Heart right ventricle (tissue), 16 donors: ENCODE measurements at regions not wholly inside any gene's neighbourhood (a gene's known extent, or its start where the extent isn't known, plus 50 kb on each side); places are given as distances from the start of the nearest gene placed in this dataset.

Experiments
- ATAC-seq, 8 donors: fragments of 200-7000 bp; cut with Tn5 transposase; one replicate each; pipeline ENCODE4 v1.9.1; 2020; ENCODE audit warnings: mild to moderate bottlenecking in 8 of 8, moderate library complexity in 8 of 8, moderate number of reproducible peaks in 1 of 8
- DNase-seq, 2 donors: peaks; one replicate each; pipeline ENCODE4 v3.0.0-alpha.2; 2020
- H3K27ac ChIP-seq, 10 donors: fragments of 200-600 bp; sonication (generic) in 2 of 10; one replicate each; pipeline versions ENCODE4 v1.5.0 to v1.8.0; 2020 to 2022; ENCODE audit warnings: mild to moderate bottlenecking in 3 of 10
- H3K27me3 ChIP-seq, 7 donors: fragments of 200-600 bp; one replicate each; pipeline ENCODE4 v1.8.0; 2021 to 2022; ENCODE audit warnings: mild to moderate bottlenecking in 2 of 7
- H3K36me3 ChIP-seq, 9 donors: fragments of 200-600 bp; sonication (generic) in 1 of 9; one replicate each; pipeline versions ENCODE4 v1.5.0 to v1.8.0; 2020 to 2022; ENCODE audit warnings: mild to moderate bottlenecking in 2 of 9
- H3K4me1 ChIP-seq, 9 donors: fragments of 200-600 bp; sonication (generic) in 1 of 9; one replicate each; pipeline versions ENCODE4 v1.5.0 to v1.8.0; 2020 to 2022; ENCODE audit warnings: mild to moderate bottlenecking in 4 of 9
- H3K4me3 ChIP-seq, 10 donors: fragments of 200-600 bp; sonication (generic) in 2 of 10; one replicate each; pipeline versions ENCODE4 v1.5.0 to v1.8.0; 2020 to 2022; ENCODE audit warnings: mild to moderate bottlenecking in 7 of 10, moderate library complexity in 2 of 10
- H3K9me3 ChIP-seq, 11 donors: fragments of 200-600 bp in 10 of 11; sonication (generic) in 2 of 11; one replicate each; pipeline versions ENCODE4 v1.5.0 to v1.8.0; 2013 to 2022; ENCODE audit warnings: mild to moderate bottlenecking in 2 of 11, control low read depth in 1 of 11, moderate library complexity in 1 of 11
- CTCF ChIP-seq, 9 donors: fragments of 200-600 bp; sonication (generic) in 2 of 9; IDR thresholded peaks; one replicate each; pipeline versions ENCODE4 v1.5.0 to v1.8.0; 2021 to 2022; ENCODE audit warnings: antibody characterized with exemption in 9 of 9, mild to moderate bottlenecking in 5 of 9, moderate library complexity in 1 of 9
- whole genome bisulfite sequencing, 2 donors: extraction: QIAGEN DNeasy Blood & Tissue Kit; methylation state at CpG; one replicate each; pipeline ENCODE4 v1.1.7; 2013; ENCODE audit warnings: inconsistent platforms in 1 of 2; 5-methylcytosine and 5-hydroxymethylcytosine counted together
- intact Hi-C, 10 donors: fragments of 100-400 bp; cut with DNase I; formaldehyde crosslinking; loops; one replicate each; pipeline versions ENCODE4 v1.11.1 to v1.14.2; 2022
- donor health status: Arrhythmogenic right ventricular cardiomyopathy.
- donor health status: ischemic (EF 13 %, LVEDD 7.1; RV severe dilation, severe dysfunction).
- donor health status: healthy with polysubstance abuse.
- donor health status: DM: no; HTN: yes; CAD: no.
- donor health status: DM: no; HTN: no; CAD: no.
- donor health status: ischemic (EF 25% LVEDD 6.9; RV normal size, moderate dysfunction).
- donor health status: ischemic (EF 25% LVEDD 5.7; RV mildly dilated, moderate dysfunction).
- donor health status: healthy.
- donor health status: DM: yes; HTN: yes; CAD: no.
- donor health status: Ischemic cardiomyopathy.
- donor health status: ischemic (EF 35%, LVEDD 5.7; RV mildly dilated, moderate dysfunction).
- donor health status: nonischemic (EF 11% LVEDD 7.7; RV severe dilation, severe dysfunction).
- donor health status: DM: yes; HTN: yes; CAD: no.
- donor health status: PGD.
- donor health status: ischemic (EF 29% LVEDD 5.4; RV normal size, mild dysfunction).
- donor health status: nonischemic (EF 23%, LVEDD 6.1; RV moderate dilation, normal function).

- H3K4me3 ChIP-seq, result no peak overlapping the region
- intact Hi-C loops, result loop anchor here in 1 of 10 donors (5.0 kb wide), 1 partner anchor 940 kb away; no protein-coding TSS in a partner anchor
- 93 to 94% methylated on average over 4 of the region's 4 CpGs for WGBS, 2 donors
- ATAC-seq, result no peak
- no peak for TF ChIP-seq CTCF (IDR thresholded peaks at IDR 0.05)
- no peaks in the 10 kb centered on the region for H3K9me3 ChIP-seq
- H3K36me3 ChIP-seq, result no peaks in the 10 kb centered on the region
- H3K27me3 ChIP-seq, result no peaks in the 10 kb centered on the region
- no peak overlapping the region for H3K27ac ChIP-seq
- no peaks in the 10 kb centered on the region for H3K4me1 ChIP-seq
- no peak for DNase-seq
Measured at GRCh38 chr13:30552567-30552966, 65.2 kb upstream of the USPL1 start.

- WGBS, 2 donors, result 48 to 65% methylated on average over 4 of the region's 4 CpGs
- no peak for ATAC-seq
Measured at GRCh38 chr13:30559274-30559673, 58.4 kb upstream of the USPL1 start.

GRCh38 chr13:30560212-30560611 is 57.5 kb upstream of the USPL1 start:
- H3K36me3 ChIP-seq, result no peaks in the 10 kb centered on the region
- intact Hi-C loops, result loop anchor here in 2 of 10 donors (10.0 kb wide), 1 partner anchor 85 kb away; no protein-coding TSS in a partner anchor
- 87 to 92% methylated on average over 6 of the region's 6 CpGs for WGBS, 2 donors
- H3K9me3 ChIP-seq, result no peaks in the 10 kb centered on the region
- H3K27ac ChIP-seq, result no peak overlapping the region
- no peak for ATAC-seq
- H3K27me3 ChIP-seq, result no peaks in the 10 kb centered on the region
- H3K4me3 ChIP-seq, result no peak overlapping the region
- no peaks in the 10 kb centered on the region for H3K4me1 ChIP-seq
- no peak for TF ChIP-seq CTCF (IDR thresholded peaks at IDR 0.05)
- DNase-seq, result no peak

More at GRCh38 chr13:30559274-30559673, 58.4 kb upstream of the USPL1 start:
- no peak overlapping the region for H3K4me3 ChIP-seq
- intact Hi-C loops, result no loop called here
- TF ChIP-seq CTCF (IDR thresholded peaks at IDR 0.05), result no peak
- H3K27ac ChIP-seq, result no peak overlapping the region
- no peak for DNase-seq
- no peaks in the 10 kb centered on the region for H3K4me1 ChIP-seq
- no peaks in the 10 kb centered on the region for H3K9me3 ChIP-seq
- no peaks in the 10 kb centered on the region for H3K27me3 ChIP-seq
- no peaks in the 10 kb centered on the region for H3K36me3 ChIP-seq

GRCh38 chr13:30561511-30561910 is 56.2 kb upstream of the USPL1 start:
- H3K9me3 ChIP-seq, result no peaks in the 10 kb centered on the region
- H3K4me3 ChIP-seq, result no peak overlapping the region
- no peaks in the 10 kb centered on the region for H3K4me1 ChIP-seq
- intact Hi-C loops, result loop anchor here in 2 of 10 donors (10.0 kb wide), 1 partner anchor 87 kb away; no protein-coding TSS in a partner anchor
- TF ChIP-seq CTCF (IDR thresholded peaks at IDR 0.05), result no peak
- H3K27ac ChIP-seq, result no peak overlapping the region
- no peak for ATAC-seq
- no peak for DNase-seq
- 92 to 93% methylated on average over 4 of the region's 4 CpGs for WGBS, 2 donors
- no peaks in the 10 kb centered on the region for H3K36me3 ChIP-seq
- H3K27me3 ChIP-seq, result no peaks in the 10 kb centered on the region
